ENCODE measurements at regions not wholly inside any gene's neighbourhood (a gene's known extent, or its start where the extent isn't known, plus 50 kb on each side); places are given as distances from the start of the nearest gene placed in this dataset.
"Not testable (repeated sequence)": the region's sequence is repeated elsewhere in the genome, so short reads cannot be mapped to it uniquely, and the experiment has no call there.

- H2BK5ac ChIP-seq (ENCODE audit: insufficient read length, low read length); H3T11ph ChIP-seq (ENCODE audit: low read length); H4K20me1 ChIP-seq (ENCODE audit: control insufficient read depth, insufficient read depth, insufficient read length); H3K23me2 ChIP-seq (ENCODE audit: insufficient read length, low read depth, low read length, poor library complexity, severe bottlenecking); H2BK20ac ChIP-seq (ENCODE audit: low read depth, low read length, poor library complexity, severe bottlenecking); H3K9me3 ChIP-seq (ENCODE audit: control insufficient read depth, low read depth, low read length); H2AK5ac ChIP-seq (ENCODE audit: insufficient read length, low read length); H4K8ac ChIP-seq (replicated peaks; ENCODE audit: insufficient read length, low read depth, low read length); H3K56ac ChIP-seq (ENCODE audit: insufficient read length, low read depth, low read length); H3K4ac ChIP-seq (ENCODE audit: low read depth, low read length); H3K4me3 Mint-ChIP-seq; H3K4me1 ChIP-seq (ENCODE audit: insufficient read depth, low read length); H3K27ac ChIP-seq (ENCODE audit: insufficient read length, low read depth, low read length); H3K18ac ChIP-seq (ENCODE audit: insufficient read length, low read depth, low read length); H4K5ac ChIP-seq (ENCODE audit: insufficient read length, low read depth, low read length); H3K27me3 ChIP-seq (ENCODE audit: insufficient read depth, low read length); H3K4me2 ChIP-seq (ENCODE audit: insufficient read depth, insufficient read length, low read length); H3K14ac ChIP-seq (ENCODE audit: insufficient read depth, low read length); H3K27me3 Mint-ChIP-seq (ENCODE audit: low read depth); H3K36me3 Mint-ChIP-seq (ENCODE audit: insufficient read depth in 1 of 3, low read depth in 3 of 3); H3K79me1 ChIP-seq (ENCODE audit: insufficient read depth, low read depth, low read length, poor library complexity, severe bottlenecking); H2BK12ac ChIP-seq (ENCODE audit: insufficient read length, low read depth, low read length); H2BK120ac ChIP-seq (ENCODE audit: low read depth, low read length, poor library complexity, severe bottlenecking); H3K9me3 Mint-ChIP-seq; H2BK15ac ChIP-seq (ENCODE audit: low read depth, low read length); H4K91ac ChIP-seq (ENCODE audit: insufficient read length, low read depth, low read length); H3K79me2 ChIP-seq (ENCODE audit: insufficient read depth, low read length); DNase-seq; H3K9ac ChIP-seq (ENCODE audit: extremely low read depth, insufficient read length, low read length); H3K23ac ChIP-seq (ENCODE audit: insufficient read length, low read depth, low read length); H3K27ac Mint-ChIP-seq; H2AFZ ChIP-seq (ENCODE audit: low read length): not testable (repeated sequence)
- no CpG with 5 or more reads among the region's 4 CpGs for WGBS (ENCODE audit: extremely low coverage, insufficient read length, low lambda C conversion rate)
- H3K4me1 Mint-ChIP-seq, result peaks cover 24 to 29% of the 10 kb centered on the region in 2 experiments
Measured at GRCh38 chr5:71400626-71401025, 54.8 kb upstream of the BDP1 start.

GRCh38 chr5:71401150-71401549, 54.3 kb upstream of the BDP1 start:
- not testable (repeated sequence) for H3K36me3 Mint-ChIP-seq (ENCODE audit: insufficient read depth in 1 of 3, low read depth in 3 of 3); H3K27me3 ChIP-seq (ENCODE audit: insufficient read depth, low read length); H2AK5ac ChIP-seq (ENCODE audit: insufficient read length, low read length); H2BK5ac ChIP-seq (ENCODE audit: insufficient read length, low read length); H3K56ac ChIP-seq (ENCODE audit: insufficient read length, low read depth, low read length); H3K4me1 ChIP-seq (ENCODE audit: insufficient read depth, low read length); H2BK20ac ChIP-seq (ENCODE audit: low read depth, low read length, poor library complexity, severe bottlenecking); H3K9ac ChIP-seq (ENCODE audit: extremely low read depth, insufficient read length, low read length); H3K27ac Mint-ChIP-seq; H3K79me1 ChIP-seq (ENCODE audit: insufficient read depth, low read depth, low read length, poor library complexity, severe bottlenecking); H4K91ac ChIP-seq (ENCODE audit: insufficient read length, low read depth, low read length); H3K18ac ChIP-seq (ENCODE audit: insufficient read length, low read depth, low read length); H3K4me2 ChIP-seq (ENCODE audit: insufficient read depth, insufficient read length, low read length); H3T11ph ChIP-seq (ENCODE audit: low read length); H3K9me3 ChIP-seq (ENCODE audit: control insufficient read depth, low read depth, low read length); H2BK12ac ChIP-seq (ENCODE audit: insufficient read length, low read depth, low read length); DNase-seq; H3K27ac ChIP-seq (ENCODE audit: insufficient read length, low read depth, low read length); H4K20me1 ChIP-seq (ENCODE audit: control insufficient read depth, insufficient read depth, insufficient read length); H2AFZ ChIP-seq (ENCODE audit: low read length); H3K79me2 ChIP-seq (ENCODE audit: insufficient read depth, low read length); H4K8ac ChIP-seq (replicated peaks; ENCODE audit: insufficient read length, low read depth, low read length); H2BK15ac ChIP-seq (ENCODE audit: low read depth, low read length); H3K14ac ChIP-seq (ENCODE audit: insufficient read depth, low read length); H3K23me2 ChIP-seq (ENCODE audit: insufficient read length, low read depth, low read length, poor library complexity, severe bottlenecking); H3K9me3 Mint-ChIP-seq; H2BK120ac ChIP-seq (ENCODE audit: low read depth, low read length, poor library complexity, severe bottlenecking); H3K27me3 Mint-ChIP-seq (ENCODE audit: low read depth); H4K5ac ChIP-seq (ENCODE audit: insufficient read length, low read depth, low read length); H3K4ac ChIP-seq (ENCODE audit: low read depth, low read length); H3K23ac ChIP-seq (ENCODE audit: insufficient read length, low read depth, low read length); H3K4me3 Mint-ChIP-seq
- peaks cover 27 to 32% of the 10 kb centered on the region in 2 experiments for H3K4me1 Mint-ChIP-seq
- WGBS (ENCODE audit: extremely low coverage, insufficient read length, low lambda C conversion rate), result no CpG with 5 or more reads among the region's 2 CpGs
